SK-N-SH (cell line): ENCODE measurements at regions not wholly inside any gene's neighbourhood (a gene's known extent, or its start where the extent isn't known, plus 50 kb on each side); places are given as distances from the start of the nearest gene placed in this dataset.

Experiments used
- CTCF ChIA-PET: fragments of 300-600, 350-600 bp; formaldehyde crosslinking; extraction: SDS; loops from one replicate; lab custom pipeline; 2021; lab: Yijun Ruan, JAX
- POLR2A ChIA-PET: fragments of 350-600 bp; sonication (Branson Sonifier 250); formaldehyde crosslinking; extraction: SDS; loops from one replicate; lab custom pipeline; 2020; ENCODE audit warnings: antibody characterized with exemption, inconsistent platforms; lab: Yijun Ruan, JAX
- DNase-seq: peaks from one replicate; pipeline ENCODE4 v3.0.0; 2012
- H2AFZ ChIP-seq: fragments of 200-600 bp; sonication (generic); 2 replicates; pipeline ENCODE4 v1.8.1; 2016; ENCODE audit warnings: antibody characterized with exemption, mild to moderate bottlenecking, low read depth
- H3F3A ChIP-seq: fragments of 200-600 bp; sonication (generic); replicated peaks from 2 replicates; pipeline ENCODE3; 2016; ENCODE audit warnings: antibody characterized with exemption, mild to moderate bottlenecking; ENCODE audit not compliant: insufficient read depth
- H3K27ac ChIP-seq, 2 experiments: fragments of 200-500 bp in 1 of 2; fragments of 200-600 bp in 1 of 2; sonication (Bioruptor generic) in 1 of 2; sonication (generic), shearing (Covaris generic) in 1 of 2; 2 replicates each; pipeline versions ENCODE4 v1.5.1 to v1.6.1; 2014 to 2016; ENCODE audit warnings: low read depth in 2 of 2, inconsistent platforms in 1 of 2, low read length in 1 of 2, mild to moderate bottlenecking in 1 of 2, mixed read lengths in 1 of 2
- H3K27me3 ChIP-seq: fragments of 200-600 bp; sonication (generic), shearing (Covaris generic); 2 replicates; pipeline ENCODE4 v1.6.1; 2016; ENCODE audit warnings: mixed run types; ENCODE audit not compliant: insufficient read depth
- H3K36me3 ChIP-seq, 2 experiments: fragments of 200-500 bp in 1 of 2; fragments of 200-600 bp in 1 of 2; sonication (Bioruptor generic) in 1 of 2; sonication (generic) in 1 of 2; replicated peaks in 1 of 2; 2 replicates each; pipeline versions ENCODE3 to v1.5.1; 2014 to 2016; ENCODE audit warnings: low read length in 1 of 2, mild to moderate bottlenecking in 1 of 2; ENCODE audit not compliant: insufficient read depth in 2 of 2, control insufficient read depth in 1 of 2
- H3K4me1 ChIP-seq, 2 experiments: fragments of 200-500 bp in 1 of 2; fragments of 200-600 bp in 1 of 2; sonication (Bioruptor generic) in 1 of 2; sonication (generic), shearing (Covaris generic) in 1 of 2; 2 replicates each; pipeline versions ENCODE4 v1.5.1 to v1.6.1; 2014 to 2016; ENCODE audit warnings: low read depth in 1 of 2, low read length in 1 of 2, mixed run types in 1 of 2; ENCODE audit not compliant: insufficient read depth in 2 of 2, control insufficient read depth in 1 of 2
- H3K4me2 ChIP-seq: fragments of 200-600 bp; sonication (generic), shearing (Covaris generic); 2 replicates; pipeline ENCODE4 v1.6.1; 2017; ENCODE audit warnings: mixed run types
- H3K4me3 ChIP-seq, 2 experiments: fragments of 200-500 bp in 1 of 2; fragments of 200-600 bp in 1 of 2; sonication (Bioruptor generic) in 1 of 2; sonication (generic), shearing (Covaris generic) in 1 of 2; 2 replicates each; pipeline versions ENCODE4 v1.5.1 to v1.8.1; 2014 to 2016; ENCODE audit warnings: low read depth in 2 of 2, inconsistent platforms in 1 of 2, low read length in 1 of 2, mild to moderate bottlenecking in 1 of 2, mixed read lengths in 1 of 2, moderate library complexity in 1 of 2
- H3K79me2 ChIP-seq: fragments of 200-600 bp; sonication (generic); 2 replicates; pipeline ENCODE4 v1.8.1; 2017; ENCODE audit warnings: mild to moderate bottlenecking; ENCODE audit not compliant: insufficient read depth
- H3K9ac ChIP-seq: fragments of 200-600 bp; sonication (generic); 2 replicates; pipeline ENCODE4 v1.6.1; 2017; ENCODE audit warnings: mixed run types
- H3K9me2 ChIP-seq: fragments of 200-600 bp; sonication (generic); 2 replicates; pipeline ENCODE4 v1.6.1; 2017; ENCODE audit warnings: mixed run types
- H3K9me3 ChIP-seq: fragments of 200-600 bp; sonication (generic); 2 replicates; pipeline ENCODE4 v1.6.1; 2017; ENCODE audit warnings: mixed run types, mild to moderate bottlenecking, moderate library complexity
- H4K20me1 ChIP-seq: fragments of 200-600 bp; sonication (generic); 2 replicates; pipeline ENCODE4 v1.6.1; 2017; ENCODE audit warnings: mild to moderate bottlenecking, mixed run types; ENCODE audit not compliant: insufficient read depth
- CHD2 ChIP-seq: fragments of 150-350 bp; IDR thresholded peaks from 2 replicates; pipeline ENCODE4 v1.6.1; 2018; ENCODE audit warnings: low read length; ENCODE audit not compliant: partially characterized antibody
- EP300 ChIP-seq, 2 experiments: IDR thresholded peaks; 2 replicates each; pipeline versions ENCODE4 v1.4.0 to v1.6.1; 2012; ENCODE audit warnings: borderline replicate concordance in 1 of 2, low read depth in 1 of 2, low read length in 1 of 2
- EZH2phosphoT487 ChIP-seq: fragments of 200-600 bp; sonication (generic); IDR thresholded peaks from 2 replicates; pipeline ENCODE4 v1.6.1; 2017; ENCODE audit warnings: low read depth, mixed run types, mild to moderate bottlenecking, antibody characterized with exemption, moderate library complexity, borderline replicate concordance
- JUND ChIP-seq: IDR thresholded peaks from 2 replicates; pipeline ENCODE4 v1.4.0; 2012
- NRF1 ChIP-seq: IDR thresholded peaks from 2 replicates; pipeline ENCODE4 v1.6.1; 2012; ENCODE audit warnings: low read depth, mild to moderate bottlenecking, low read length
- POLR2AphosphoS5 ChIP-seq: IDR thresholded peaks from 2 replicates; pipeline ENCODE4 v1.6.1; 2012; ENCODE audit warnings: low read depth, low read length
- REST ChIP-seq: IDR thresholded peaks from 2 replicates; pipeline ENCODE4 v1.6.1; 2012; ENCODE audit warnings: mild to moderate bottlenecking, low read depth, low read length, moderate library complexity
- RFX5 ChIP-seq: IDR thresholded peaks from 2 replicates; pipeline ENCODE4 v1.6.1; 2012; ENCODE audit warnings: mild to moderate bottlenecking, improper control_type of control experiment, low read length
- RXRA ChIP-seq: IDR thresholded peaks from 2 replicates; pipeline ENCODE4 v1.4.0; 2012; ENCODE audit warnings: low read depth, mild to moderate bottlenecking, borderline replicate concordance
- SIN3A ChIP-seq: IDR thresholded peaks from 2 replicates; pipeline ENCODE4 v1.6.1; 2012; ENCODE audit warnings: low read depth, mild to moderate bottlenecking, low read length, moderate library complexity, borderline replicate concordance
- SMC3 ChIP-seq: IDR thresholded peaks from 2 replicates; pipeline ENCODE4 v1.6.1; 2012; ENCODE audit warnings: low read depth, low read length, improper control_type of control experiment
- TAF1 ChIP-seq: IDR thresholded peaks from 2 replicates; pipeline ENCODE4 v1.6.1; 2012; ENCODE audit warnings: low read depth, mild to moderate bottlenecking, low read length, moderate library complexity, borderline replicate concordance
- TCF12 ChIP-seq: IDR thresholded peaks from 2 replicates; pipeline ENCODE4 v1.4.0; 2012
- TEAD4 ChIP-seq: IDR thresholded peaks from 2 replicates; pipeline ENCODE4 v1.4.0; 2012; ENCODE audit warnings: mild to moderate bottlenecking, borderline replicate concordance; ENCODE audit not compliant: insufficient read depth
- USF1 ChIP-seq: IDR thresholded peaks from 2 replicates; pipeline ENCODE4 v1.4.0; 2012; ENCODE audit warnings: low read depth, borderline replicate concordance
- YY1 ChIP-seq: IDR thresholded peaks from 2 replicates; pipeline ENCODE4 v1.4.0; 2012; ENCODE audit warnings: low read depth, mild to moderate bottlenecking
- WGBS: methylation state at CpG from one replicate; pipeline ENCODE4 v1.1.6; 2017; ENCODE audit warnings: low lambda C conversion rate; 5-methylcytosine and 5-hydroxymethylcytosine counted together
- TF ChIP-seq, protein P1 (sequence below): fragments of 150-350 bp; IDR thresholded peaks from 2 replicates; pipeline ENCODE4 v1.6.1; 2016; ENCODE audit warnings: mild to moderate bottlenecking, low read depth, low read length
- TF ChIP-seq, protein P2 (sequence below): fragments of 150-350 bp; IDR thresholded peaks from 2 replicates; pipeline ENCODE4 v1.6.1; 2017; ENCODE audit warnings: antibody characterized with exemption, low read length, low read depth, borderline replicate concordance

GRCh38 chr17:33401249-33401648 is 108.2 kb upstream of the ASIC2 start:
- CTCF ChIA-PET, result interaction anchor here (0.7 kb wide), 1 partner anchor 8 kb away, joined by 3 read pairs; no protein-coding TSS in a partner anchor
- 59% methylated on average over 2 of the region's 2 CpGs for WGBS

More at GRCh38 chr17:33401249-33401648, 108.2 kb upstream of the ASIC2 start:
- Histone ChIP-seq H3K4me1 (peaks cover 0 to 6% of the 10 kb centered on the region in 2 experiments; a peak in 2 of 4 replicates), H3K36me3 (no peaks in the 10 kb centered on the region), H3K9me3 (no peaks in the 10 kb centered on the region), H3K27ac (no peak overlapping the region), H3K79me2 (no peaks in the 10 kb centered on the region), H3K27me3 (no peaks in the 10 kb centered on the region), H4K20me1 (no peaks in the 10 kb centered on the region), H3K4me2 (no peak overlapping the region), H3K9me2 (no peaks in the 10 kb centered on the region), H3F3A (no peaks in the 10 kb centered on the region), H2AFZ (no peak overlapping the region), H3K4me3 (no peak overlapping the region), H3K9ac (no peak overlapping the region)
- POLR2A ChIA-PET, result no interaction called here
- TF ChIP-seq, protein P1, sequence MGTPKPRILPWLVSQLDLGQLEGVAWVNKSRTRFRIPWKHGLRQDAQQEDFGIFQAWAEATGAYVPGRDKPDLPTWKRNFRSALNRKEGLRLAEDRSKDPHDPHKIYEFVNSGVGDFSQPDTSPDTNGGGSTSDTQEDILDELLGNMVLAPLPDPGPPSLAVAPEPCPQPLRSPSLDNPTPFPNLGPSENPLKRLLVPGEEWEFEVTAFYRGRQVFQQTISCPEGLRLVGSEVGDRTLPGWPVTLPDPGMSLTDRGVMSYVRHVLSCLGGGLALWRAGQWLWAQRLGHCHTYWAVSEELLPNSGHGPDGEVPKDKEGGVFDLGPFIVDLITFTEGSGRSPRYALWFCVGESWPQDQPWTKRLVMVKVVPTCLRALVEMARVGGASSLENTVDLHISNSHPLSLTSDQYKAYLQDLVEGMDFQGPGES, result no peak
- TF ChIP-seq REST (no peak), SMC3 (no peak), EZH2phosphoT487 (no peak), NRF1 (no peak), CHD2 (no peak), RXRA (no peak), TAF1 (no peak), YY1 (no peak), TCF12 (no peak), POLR2AphosphoS5 (no peak), EP300 (IDR thresholded peaks at IDR 0.05; ENCODE audit: borderline replicate concordance in 1 of 2, low read depth in 1 of 2, low read length in 1 of 2) (no peak), JUND (no peak), SIN3A (no peak), RFX5 (no peak), USF1 (no peak), TEAD4 (no peak)
- TF ChIP-seq, protein P2, sequence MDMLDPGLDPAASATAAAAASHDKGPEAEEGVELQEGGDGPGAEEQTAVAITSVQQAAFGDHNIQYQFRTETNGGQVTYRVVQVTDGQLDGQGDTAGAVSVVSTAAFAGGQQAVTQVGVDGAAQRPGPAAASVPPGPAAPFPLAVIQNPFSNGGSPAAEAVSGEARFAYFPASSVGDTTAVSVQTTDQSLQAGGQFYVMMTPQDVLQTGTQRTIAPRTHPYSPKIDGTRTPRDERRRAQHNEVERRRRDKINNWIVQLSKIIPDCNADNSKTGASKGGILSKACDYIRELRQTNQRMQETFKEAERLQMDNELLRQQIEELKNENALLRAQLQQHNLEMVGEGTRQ, result no peak
- DNase-seq, result no peak
